Chondrocyte (in vitro differentiated cells): ENCODE measurements at regions not wholly inside any gene's neighbourhood (a gene's known extent, or its start where the extent isn't known, plus 50 kb on each side); places are given as distances from the start of the nearest gene placed in this dataset.

Source experiments
- DNase-seq: peaks from one replicate; pipeline ENCODE4 v3.0.0; 2021; ENCODE audit warnings: mixed read lengths, low spot score
- H3K27ac Mint-ChIP-seq: one replicate; pipeline ENCODE4 v1.8.0; 2021; ENCODE audit warnings: mild to moderate bottlenecking, moderate library complexity, mixed read lengths; ENCODE audit not compliant: unreplicated experiment
- H3K27me3 Mint-ChIP-seq: 2 replicates; pipeline ENCODE4 v1.8.0; 2021; ENCODE audit warnings: low read depth, mixed read lengths
- H3K36me3 Mint-ChIP-seq: 2 replicates; pipeline ENCODE4 v1.8.0; 2021; ENCODE audit warnings: low read depth, mixed read lengths
- H3K4me1 Mint-ChIP-seq: 2 replicates; pipeline ENCODE4 v1.8.0; 2021; ENCODE audit warnings: low read depth, mild to moderate bottlenecking, mixed read lengths
- H3K4me3 Mint-ChIP-seq: one replicate; pipeline ENCODE4 v1.8.0; 2021; ENCODE audit warnings: mild to moderate bottlenecking, moderate library complexity, mixed read lengths; ENCODE audit not compliant: unreplicated experiment
- H3K9me3 Mint-ChIP-seq: 2 replicates; pipeline ENCODE4 v1.8.0; 2021; ENCODE audit warnings: low read depth, mixed read lengths
- CTCF ChIP-seq: fragments of 200-600 bp; sonication (generic); IDR thresholded peaks from 2 replicates; pipeline ENCODE4 v1.5.0; 2021; ENCODE audit warnings: antibody characterized with exemption, mild to moderate bottlenecking, moderate library complexity

- Mint-ChIP-seq H3K27me3 (peaks cover 6% of the 10 kb centered on the region), H3K4me1 (no peaks in the 10 kb centered on the region), H3K27ac (no peak overlapping the region), H3K36me3 (no peaks in the 10 kb centered on the region), H3K9me3 (no peaks in the 10 kb centered on the region), H3K4me3 (no peak overlapping the region)
- no peak for TF ChIP-seq CTCF
- DNase-seq: no peak
Observed at GRCh38 chr5:2847608-2848007, 96.1 kb upstream of the IRX2 start.

GRCh38 chr5:2841208-2841607 lies 89.7 kb upstream of the IRX2 start:
- H3K36me3 Mint-ChIP-seq: no peaks in the 10 kb centered on the region
- no peak for DNase-seq
- no peaks in the 10 kb centered on the region for H3K27me3 Mint-ChIP-seq
- H3K4me1 Mint-ChIP-seq: no peaks in the 10 kb centered on the region
- H3K4me3 Mint-ChIP-seq: no peak overlapping the region
- H3K27ac Mint-ChIP-seq: no peak overlapping the region
- peaks cover 13% of the 10 kb centered on the region for H3K9me3 Mint-ChIP-seq
- TF ChIP-seq CTCF: no peak

DNA sequence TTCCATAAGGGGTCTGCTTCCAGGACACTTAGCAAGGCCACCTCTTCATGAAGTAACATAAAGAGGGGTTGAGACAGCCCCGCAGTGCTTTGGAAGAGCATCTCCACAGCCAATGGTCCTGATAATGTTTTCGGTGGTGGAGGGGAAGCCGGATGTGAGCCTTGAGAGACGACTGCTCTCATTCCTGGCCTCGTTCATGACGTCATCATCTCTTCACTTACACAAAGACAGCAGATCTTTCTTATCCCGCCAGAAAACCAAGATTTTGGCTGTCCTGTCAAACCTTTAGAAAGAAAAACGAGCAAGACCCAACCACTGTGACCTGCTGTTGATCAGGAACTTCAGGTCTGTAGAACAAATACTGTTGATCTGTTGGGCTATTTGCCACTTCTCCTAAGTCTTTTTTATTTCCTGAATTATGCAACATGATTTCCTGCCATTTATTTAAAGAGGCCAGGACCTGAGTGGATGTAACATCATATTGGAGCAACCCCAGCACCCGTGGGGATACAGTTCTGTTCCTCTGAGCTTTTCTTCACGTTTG lies 89.0 kb upstream of the IRX2 start:
- no peak for TF ChIP-seq CTCF
- DNase-seq: no peak
- Mint-ChIP-seq H3K36me3 (no peaks in the 10 kb centered on the region), H3K27ac (no peak overlapping the region), H3K9me3 (peaks cover 13% of the 10 kb centered on the region), H3K27me3 (no peaks in the 10 kb centered on the region), H3K4me1 (no peaks in the 10 kb centered on the region), H3K4me3 (no peak overlapping the region)

- H3K9me3 Mint-ChIP-seq: peaks cover 13% of the 10 kb centered on the region
- no peak for DNase-seq
- H3K27me3 Mint-ChIP-seq: peaks cover 1% of the 10 kb centered on the region
- H3K27ac Mint-ChIP-seq: no peak overlapping the region
- H3K4me3 Mint-ChIP-seq: no peak overlapping the region
- H3K36me3 Mint-ChIP-seq: no peaks in the 10 kb centered on the region
- TF ChIP-seq CTCF: no peak
- no peaks in the 10 kb centered on the region for H3K4me1 Mint-ChIP-seq
Observed at GRCh38 chr5:2836133-2836532, 84.7 kb upstream of the IRX2 start.

DNA sequence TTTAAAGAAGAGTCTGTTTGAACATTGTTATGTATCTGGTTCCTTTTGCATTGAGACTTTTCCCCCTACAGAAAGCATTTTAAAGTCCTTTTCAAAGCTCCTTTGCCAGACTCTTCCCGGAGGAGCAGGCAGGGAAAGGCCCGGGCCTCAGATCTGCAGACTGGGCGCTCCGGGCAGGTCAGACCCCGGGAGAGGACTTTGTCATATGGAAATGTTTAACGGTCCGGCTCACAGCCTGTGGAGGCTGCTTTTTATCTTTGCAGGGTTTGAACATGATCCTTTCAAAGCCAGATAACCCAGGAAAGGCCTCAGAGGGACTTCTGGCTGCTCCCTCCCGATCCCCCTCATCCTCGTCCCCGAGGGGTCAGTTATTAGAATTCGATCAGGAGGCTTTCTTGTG lies 82.1 kb upstream of the IRX2 start:
- no peak overlapping the region for H3K27ac Mint-ChIP-seq

More for the DNA sequence above, 82.1 kb upstream of the IRX2 start:
- no peak overlapping the region for H3K4me3 Mint-ChIP-seq
- TF ChIP-seq CTCF: no peak
- peaks cover 1% of the 10 kb centered on the region for H3K27me3 Mint-ChIP-seq
- no peaks in the 10 kb centered on the region for H3K36me3 Mint-ChIP-seq
- no peak for DNase-seq
- H3K9me3 Mint-ChIP-seq: peaks cover 3% of the 10 kb centered on the region
- no peaks in the 10 kb centered on the region for H3K4me1 Mint-ChIP-seq
